ENCODE measurements at regions not wholly inside any gene's neighbourhood (a gene's known extent, or its start where the extent isn't known, plus 50 kb on each side); places are given as distances from the start of the nearest gene placed in this dataset.

- ChIA-PET CTCF (no interaction called here), RAD21 (ENCODE audit: low non-redundant PET in 1 of 2, low total read pairs in 2 of 2, uncharacterized antibody in 2 of 2, unreplicated experiment in 2 of 2) (no interaction called here), POLR2A (no interaction called here)
- intact Hi-C loops (cut with micrococcal nuclease) = no loop called here
- Histone ChIP-seq H3K27me3 (ENCODE audit: insufficient read depth, low read length) (peaks cover 5% of the 10 kb centered on the region; the same call in 1 of the 2 replicates), H3K36me3 (ENCODE audit: control insufficient read depth in 1 of 2, insufficient read depth in 2 of 2, low read length in 2 of 2) (no peaks in the 10 kb centered on the region), H3K4me1 (ENCODE audit: control insufficient read depth in 1 of 2, insufficient read depth in 2 of 2, low read length in 2 of 2) (no peaks in the 10 kb centered on the region), H4K20me1 (ENCODE audit: insufficient read depth) (no peaks in the 10 kb centered on the region), H3K79me2 (ENCODE audit: insufficient read depth, low read length) (no peaks in the 10 kb centered on the region), H3K9me3 (ENCODE audit: control insufficient read depth in 1 of 2, insufficient read depth in 1 of 2, low read depth in 1 of 2, low read length in 2 of 2) (peaks cover 6 to 12% of the 10 kb centered on the region in 2 experiments; a peak in 3 of 4 replicates), H3K4me2 (ENCODE audit: low read length) (no peak overlapping the region), H3K9me2 (ENCODE audit: insufficient read depth) (no peaks in the 10 kb centered on the region), H3K27ac (ENCODE audit: low read depth, low read length) (no peak overlapping the region), H3K4me3 (replicated peaks in 1 of 2; ENCODE audit: low read depth in 1 of 2, low read length in 2 of 2) (no peak overlapping the region), H2AFZ (ENCODE audit: low read depth, low read length, poor library complexity, severe bottlenecking) (no peak overlapping the region), H3K9ac (ENCODE audit: low read length) (no peak overlapping the region)
- BruUV-seq (replicated peaks) = no TSS peak
- ATAC-seq (no peak), DNase-seq (ENCODE audit: low read depth, low spot score) (no peak)
- TF ChIP-seq POLR2A (IDR thresholded peaks at IDR 0.05; ENCODE audit: borderline replicate concordance, extremely low read depth, insufficient read depth, insufficient read length) (no peak), SRF (IDR thresholded peaks at IDR 0.05; ENCODE audit: low read depth) (no peak), SP1 (IDR thresholded peaks at IDR 0.05; ENCODE audit: low read depth) (no peak), EGR1 (IDR thresholded peaks at IDR 0.05; ENCODE audit: low read depth) (no peak), ZBTB33 (IDR thresholded peaks at IDR 0.05; ENCODE audit: extremely low read depth, insufficient replicate concordance, low read length) (no peak), SIN3A (IDR thresholded peaks at IDR 0.05; ENCODE audit: low read depth) (no peak), ZNF274 (IDR thresholded peaks at IDR 0.05; ENCODE audit: low read depth, low read length) (no peak), POLR2AphosphoS5 (IDR thresholded peaks at IDR 0.05; ENCODE audit: low read depth, low read length) (no peak), JUND (IDR thresholded peaks at IDR 0.05) (no peak), MAX (IDR thresholded peaks at IDR 0.05) (no peak), CEBPB (IDR thresholded peaks at IDR 0.05; ENCODE audit: low read depth) (no peak), CBX3 (IDR thresholded peaks at IDR 0.05; ENCODE audit: low read depth) (no peak), TCF7L2 (IDR thresholded peaks at IDR 0.05; ENCODE audit: borderline replicate concordance, extremely low read depth, insufficient read depth, insufficient read length) (no peak), YY1 (IDR thresholded peaks at IDR 0.05; ENCODE audit: extremely low read depth, insufficient replicate concordance, low read depth, low read length) (no peak), EZH2phosphoT487 (IDR thresholded peaks at IDR 0.05; ENCODE audit: borderline replicate concordance) (no peak), EZH2 (IDR thresholded peaks at IDR 0.05) (no peak), RAD21 (IDR thresholded peaks at IDR 0.05; ENCODE audit: low read depth) (no peak)
- TF ChIP-seq, protein P1, sequence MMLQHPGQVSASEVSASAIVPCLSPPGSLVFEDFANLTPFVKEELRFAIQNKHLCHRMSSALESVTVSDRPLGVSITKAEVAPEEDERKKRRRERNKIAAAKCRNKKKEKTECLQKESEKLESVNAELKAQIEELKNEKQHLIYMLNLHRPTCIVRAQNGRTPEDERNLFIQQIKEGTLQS (IDR thresholded peaks at IDR 0.05) = no peak
Observed at GRCh38 chr10:129369566-129369965, 97.5 kb upstream of the MGMT start.
